GM19328 (cell line): ENCODE measurements at regions not wholly inside any gene's neighbourhood (a gene's known extent, or its start where the extent isn't known, plus 50 kb on each side); places are given as distances from the start of the nearest gene placed in this dataset.
"Not testable (repeated sequence)": the region's sequence is repeated elsewhere in the genome, so short reads cannot be mapped to it uniquely, and the experiment has no call there.

Source experiments
- ATAC-seq: cut with Tn5 transposase; IDR thresholded peaks from one replicate; pipeline ENCODE4 v1.9.1; 2021; ENCODE audit warnings: mild to moderate bottlenecking, moderate library complexity; ENCODE audit not compliant: unreplicated experiment

DNA sequence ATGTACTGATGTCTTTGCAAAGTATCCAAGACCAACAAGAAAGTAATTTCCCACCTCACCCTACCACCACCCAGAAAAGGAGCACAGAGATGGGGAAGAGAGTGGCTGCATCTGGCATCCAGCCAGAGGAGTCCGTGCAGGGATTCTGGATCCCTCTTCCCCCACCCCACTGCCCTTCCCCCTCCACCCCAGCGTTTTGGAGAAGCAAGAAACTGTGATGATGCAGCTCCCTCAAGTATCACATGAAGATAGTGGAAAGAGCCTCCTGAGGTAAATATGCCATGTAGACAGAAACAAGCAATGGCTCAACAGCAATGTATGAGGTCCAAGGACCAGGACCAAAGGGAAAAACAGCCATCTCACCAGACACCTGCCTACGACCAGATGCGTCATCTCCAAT, 153.8 kb downstream of the DEPDC1B start:
- no peak for ATAC-seq

DNA sequence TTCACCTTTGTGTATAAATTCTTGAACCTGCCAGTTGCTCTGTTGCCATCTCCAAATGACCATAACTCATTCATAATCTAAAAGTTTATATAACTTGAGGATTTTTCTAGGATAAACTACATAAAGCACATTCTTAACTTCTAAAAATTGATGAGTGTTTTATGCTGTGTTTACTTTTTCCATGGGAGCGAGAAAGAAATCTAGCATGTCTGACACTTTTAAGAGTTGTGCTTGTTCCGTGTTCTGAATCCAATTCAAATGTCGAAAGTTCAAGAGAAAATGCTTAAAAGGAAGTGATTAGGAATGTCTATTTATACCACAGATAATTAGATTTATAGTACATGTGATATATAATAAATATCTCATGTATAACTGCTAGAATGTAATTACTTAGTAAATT, 154.4 kb downstream of the DEPDC1B start:
- ATAC-seq: no peak

DNA sequence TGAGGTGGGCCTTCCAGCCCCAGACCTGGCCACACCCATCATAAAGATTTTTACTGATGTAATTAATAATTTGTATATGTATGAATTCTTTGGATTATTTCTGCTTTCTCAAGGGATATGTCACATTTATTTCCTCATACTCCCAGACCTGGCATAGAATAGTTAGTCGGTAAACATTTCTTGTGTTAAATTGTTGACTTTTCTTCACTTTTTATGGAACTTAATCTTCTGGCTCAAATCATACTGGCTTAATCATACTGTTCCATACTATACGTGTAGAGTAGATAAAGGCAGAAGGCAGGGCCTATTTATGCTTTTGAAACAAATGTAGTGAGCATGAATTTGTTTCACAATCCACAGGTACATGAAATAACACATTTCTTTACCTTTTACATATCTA, 155.8 kb downstream of the DEPDC1B start:
- no peak for ATAC-seq

DNA sequence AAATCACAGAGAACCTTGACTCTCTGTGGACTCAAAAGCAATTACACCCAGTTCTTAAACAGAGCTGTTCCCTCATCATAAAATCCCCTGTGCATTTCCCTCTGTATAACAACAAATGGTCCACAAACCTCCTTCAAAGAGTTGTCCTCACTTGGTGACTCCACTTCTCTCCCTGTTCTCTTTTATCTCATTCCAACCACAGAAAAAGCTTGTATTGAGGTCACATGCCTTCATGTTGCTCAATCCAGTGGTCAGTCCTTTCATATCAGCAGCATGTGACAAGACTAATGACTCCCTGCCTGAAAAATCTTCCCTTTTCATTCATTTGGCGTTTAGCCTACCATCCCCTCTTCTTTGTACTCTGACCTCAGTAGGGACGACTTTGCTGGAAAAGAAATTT, 158.0 kb downstream of the DEPDC1B start:
- ATAC-seq: no peak

DNA sequence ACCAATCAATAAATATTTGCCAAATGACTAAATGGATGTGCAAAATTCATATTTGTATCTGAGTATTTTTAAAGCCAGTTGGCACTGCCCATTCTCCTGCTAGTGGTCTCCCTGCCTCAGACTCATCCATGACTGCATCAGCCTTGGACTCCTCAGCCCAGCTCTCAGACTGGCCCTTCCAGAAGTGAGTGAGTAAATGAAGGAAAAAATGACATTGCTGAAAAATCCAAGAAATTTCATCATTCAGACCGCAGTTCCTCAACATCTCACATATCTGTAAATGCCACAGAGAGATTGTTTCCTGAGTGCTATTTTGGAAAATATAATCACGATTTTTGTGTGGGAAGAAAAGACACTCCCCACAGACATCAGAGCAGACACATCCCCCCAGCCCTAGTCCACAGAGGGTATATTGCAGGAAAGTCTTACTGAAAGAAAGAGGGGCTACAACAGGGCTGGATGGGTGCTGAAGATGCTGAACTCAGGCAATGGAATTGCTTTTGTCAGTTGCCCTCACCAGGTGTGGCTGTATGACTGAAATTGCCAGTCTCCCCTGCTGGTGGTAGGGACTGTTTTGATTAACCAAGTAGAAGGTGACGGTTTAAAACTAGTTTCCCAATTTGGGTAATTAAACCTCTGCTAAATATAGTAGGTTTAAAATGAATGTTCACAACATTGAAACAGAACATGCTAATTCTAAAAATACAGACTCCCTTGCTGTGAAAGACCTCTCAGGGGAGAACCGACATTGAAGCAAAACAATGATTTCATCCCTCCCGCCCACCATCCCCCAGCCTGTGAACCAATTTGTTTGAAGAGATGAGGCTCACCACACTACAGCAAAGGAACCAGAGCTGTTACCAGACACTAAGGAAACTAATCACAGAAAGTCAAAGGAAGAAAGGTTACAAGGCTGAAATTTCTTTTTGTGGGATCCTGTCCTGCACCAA, 158.8 kb downstream of the DEPDC1B start:
- ATAC-seq: peak; percentile 86

DNA sequence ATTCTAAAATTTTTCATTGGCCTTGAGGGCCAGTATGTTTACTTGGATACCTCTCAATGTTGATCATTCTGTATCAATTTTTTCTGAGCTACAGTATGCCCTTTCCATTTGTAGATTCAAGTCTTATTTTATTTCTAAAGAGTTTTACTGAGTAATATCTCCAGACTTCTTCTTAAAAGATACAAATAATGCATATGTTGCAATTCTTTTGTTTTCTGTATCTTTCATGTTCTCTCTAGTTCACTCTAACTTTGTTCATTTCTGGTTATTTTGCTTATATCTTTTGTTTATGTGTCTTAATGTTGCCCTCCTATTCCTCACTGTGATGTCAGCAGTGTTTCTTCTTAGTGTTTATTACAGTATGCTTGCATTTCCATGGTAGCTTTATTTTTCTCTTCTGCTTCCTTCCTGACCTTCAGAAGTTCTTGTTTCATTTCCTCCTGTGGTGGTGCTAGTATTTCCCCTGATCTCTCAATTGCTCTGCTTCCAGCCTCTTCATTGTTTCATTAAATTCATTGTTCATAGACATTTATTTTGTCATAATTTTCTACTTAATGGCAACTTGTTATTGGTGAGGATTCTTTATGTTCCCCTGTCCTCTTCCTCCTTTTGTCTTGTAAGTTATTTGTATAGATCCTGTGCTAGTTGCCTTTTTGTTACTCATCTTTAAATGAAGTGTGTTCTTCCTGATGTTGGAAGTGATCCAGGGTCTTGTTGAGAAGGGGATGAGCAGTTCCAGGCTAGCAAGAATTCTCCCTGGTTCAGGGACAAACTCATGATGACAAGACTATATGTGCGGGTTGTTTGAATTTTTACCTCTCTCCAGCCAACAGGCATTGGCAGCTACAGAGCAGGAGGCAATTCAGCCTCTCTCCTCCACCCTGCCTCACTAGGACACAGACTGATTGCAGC, 160.8 kb downstream of the DEPDC1B start:
- no peak for ATAC-seq

DNA sequence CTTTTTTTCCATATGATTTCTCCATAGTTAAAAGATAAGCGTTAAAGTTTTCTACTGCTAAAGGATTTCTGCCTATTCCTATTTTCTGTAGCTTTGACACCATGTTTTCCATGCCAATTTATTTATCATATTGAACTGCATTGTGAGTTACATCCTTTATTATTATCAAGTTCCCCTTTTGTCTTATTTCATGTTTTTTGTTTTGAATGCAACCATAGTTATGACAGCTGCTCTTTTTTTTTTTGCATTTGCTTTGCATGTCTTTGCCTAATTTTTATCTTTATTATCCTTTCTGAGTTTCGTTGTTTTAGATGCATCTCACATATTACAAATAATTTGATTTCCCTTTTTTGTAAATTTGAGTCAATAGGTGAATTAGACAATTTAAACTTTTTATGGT, 161.5 kb downstream of the DEPDC1B start:
- ATAC-seq: no peak

DNA sequence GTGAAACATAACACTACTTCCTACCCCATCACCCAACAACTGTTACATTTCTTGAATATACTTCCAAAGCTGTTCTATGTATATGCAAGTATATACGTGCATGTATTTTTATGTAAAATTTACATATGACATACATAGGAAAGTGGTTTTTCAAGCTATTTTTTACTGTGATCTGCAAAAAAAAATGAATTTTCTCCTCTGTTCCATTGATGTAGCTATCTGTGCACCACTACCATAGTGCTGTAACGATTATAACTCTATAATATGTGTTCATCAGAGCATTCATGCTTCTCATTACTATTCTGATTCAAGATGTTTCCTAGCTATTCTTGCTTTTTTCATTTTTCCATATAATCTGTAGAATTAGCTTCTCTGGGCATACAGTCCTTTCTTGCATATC, 164.0 kb downstream of the DEPDC1B start:
- ATAC-seq: no peak

DNA sequence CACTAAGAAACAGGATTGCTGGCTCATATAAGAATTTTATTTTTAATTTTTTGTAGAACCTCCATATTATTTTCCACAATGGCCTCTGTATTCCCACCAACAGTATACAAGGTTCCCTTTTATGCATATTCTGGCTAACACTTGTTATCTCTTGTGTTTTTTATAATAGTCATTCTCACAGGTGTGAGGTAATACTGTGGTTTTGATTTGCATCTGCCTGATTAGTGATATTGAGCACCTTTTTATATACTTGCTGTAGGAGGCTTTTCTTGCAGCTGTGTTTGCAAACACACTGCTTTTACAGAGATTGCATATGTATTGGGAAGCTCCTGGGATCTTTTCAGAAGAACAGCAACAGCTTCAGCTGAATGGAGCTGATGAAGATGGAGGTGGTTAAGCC, 164.8 kb downstream of the DEPDC1B start:
- no peak for ATAC-seq

DNA sequence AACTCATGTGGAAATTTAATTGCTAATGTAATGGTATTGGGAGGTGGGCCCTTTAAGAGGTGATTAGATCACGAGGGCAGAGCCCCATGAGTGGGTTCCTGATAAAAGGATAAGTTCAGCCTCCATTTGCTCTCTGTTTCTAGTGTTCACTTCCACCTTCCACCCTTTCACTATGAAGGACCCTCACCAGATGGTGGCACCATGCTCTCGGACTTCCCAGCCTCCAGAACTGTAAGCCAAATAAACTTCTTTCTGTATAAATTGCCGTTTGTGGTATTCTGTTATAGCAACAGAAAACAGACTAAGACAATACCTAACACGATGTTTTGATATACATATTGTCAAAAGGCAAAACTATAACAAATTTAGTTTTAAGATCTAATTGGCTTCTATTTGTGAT, 166.2 kb downstream of the DEPDC1B start:
- ATAC-seq: no peak

DNA sequence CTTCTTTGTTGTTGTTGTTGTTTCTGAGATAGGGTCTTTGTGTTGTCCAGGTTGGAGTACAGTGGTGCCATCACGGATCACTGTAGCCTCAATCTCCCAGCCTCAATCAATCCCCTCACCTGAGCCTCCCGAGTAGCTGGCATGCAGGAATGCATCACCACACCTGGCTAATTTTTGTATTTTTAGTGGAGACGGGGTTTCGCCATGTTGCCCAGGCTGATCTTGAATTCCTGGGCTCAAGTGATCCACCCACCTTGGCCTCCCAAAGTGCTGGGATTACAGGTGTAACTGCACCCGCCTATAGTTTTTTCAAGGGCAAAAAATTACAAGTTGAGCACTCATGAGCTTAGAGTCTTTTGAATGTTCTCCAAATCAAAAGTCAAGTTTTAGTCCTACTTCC, 167.2 kb downstream of the DEPDC1B start:
- ATAC-seq: not testable (repeated sequence)

DNA sequence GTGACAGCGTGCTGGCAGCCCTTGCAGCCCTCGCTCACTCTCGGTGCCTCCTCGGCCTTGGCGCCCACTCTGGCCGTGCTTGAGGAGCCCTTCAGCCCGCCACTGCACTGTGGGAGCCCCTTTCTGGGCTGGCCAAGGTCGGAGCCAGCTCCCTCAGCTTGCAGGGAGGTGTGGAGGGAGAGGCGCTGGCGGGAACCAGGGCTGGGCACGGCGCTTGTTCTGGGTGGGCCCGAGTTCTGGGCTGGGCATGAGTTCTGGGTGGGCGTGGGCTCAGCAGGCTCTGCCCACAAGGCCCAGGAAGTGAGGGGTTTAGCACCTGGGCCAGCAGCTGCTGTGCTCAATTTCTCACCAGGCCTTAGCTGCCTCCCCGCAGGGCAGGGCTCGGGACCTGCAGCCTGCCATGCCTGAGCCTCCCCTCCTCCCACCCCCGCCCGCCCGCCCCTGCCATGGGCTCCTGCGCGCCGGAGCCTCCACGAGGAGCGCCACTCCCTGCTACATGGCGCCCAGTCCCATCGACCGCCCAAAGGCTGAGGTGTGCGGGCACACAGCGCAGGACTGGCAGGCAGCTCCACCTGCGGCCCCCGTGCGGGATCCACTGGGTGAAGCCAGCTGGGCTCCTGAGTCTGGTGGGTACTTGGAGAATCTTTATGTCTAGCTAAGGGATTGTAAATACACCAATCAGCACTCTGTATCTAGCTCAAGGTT, 169.7 kb downstream of the DEPDC1B start:
- ATAC-seq: not testable (repeated sequence)

DNA sequence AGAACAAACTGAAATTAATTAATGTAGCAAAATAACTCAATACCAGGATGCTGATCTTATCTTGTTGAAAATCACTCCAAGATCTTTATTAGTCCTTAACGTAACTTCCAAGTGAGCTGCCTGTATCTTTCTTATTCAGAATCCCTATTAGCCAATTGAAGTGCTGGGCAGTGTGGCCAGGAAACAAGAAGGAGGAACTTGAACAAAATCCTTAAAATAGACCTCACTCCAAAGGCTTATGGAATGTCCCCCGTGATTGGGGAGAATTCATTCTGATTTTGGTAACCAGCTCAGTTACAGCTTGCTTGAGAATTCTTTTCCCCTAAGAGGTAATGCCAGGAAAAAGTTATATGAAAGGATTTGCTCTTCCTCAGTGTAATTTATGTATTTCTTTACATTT, 171.0 kb downstream of the DEPDC1B start:
- ATAC-seq: no peak

DNA sequence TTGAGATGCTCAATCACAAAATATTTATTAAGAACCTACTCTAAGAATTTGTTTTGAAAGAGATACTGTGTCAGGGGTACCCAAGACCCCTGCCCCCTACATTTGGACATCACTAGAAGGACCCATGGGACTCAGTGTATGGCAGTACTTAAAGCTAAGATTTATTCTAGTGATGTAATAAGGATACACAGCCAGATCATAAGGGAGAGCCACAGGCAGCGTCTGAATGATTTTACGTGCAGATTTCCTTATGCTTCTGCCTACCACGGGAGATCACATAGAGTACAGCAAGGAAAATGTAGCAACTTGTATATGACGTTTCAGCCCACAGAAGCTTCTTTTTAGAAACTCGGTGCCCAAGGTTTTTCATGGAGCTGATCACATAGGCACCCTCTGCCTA, 172.9 kb downstream of the DEPDC1B start:
- ATAC-seq: no peak

DNA sequence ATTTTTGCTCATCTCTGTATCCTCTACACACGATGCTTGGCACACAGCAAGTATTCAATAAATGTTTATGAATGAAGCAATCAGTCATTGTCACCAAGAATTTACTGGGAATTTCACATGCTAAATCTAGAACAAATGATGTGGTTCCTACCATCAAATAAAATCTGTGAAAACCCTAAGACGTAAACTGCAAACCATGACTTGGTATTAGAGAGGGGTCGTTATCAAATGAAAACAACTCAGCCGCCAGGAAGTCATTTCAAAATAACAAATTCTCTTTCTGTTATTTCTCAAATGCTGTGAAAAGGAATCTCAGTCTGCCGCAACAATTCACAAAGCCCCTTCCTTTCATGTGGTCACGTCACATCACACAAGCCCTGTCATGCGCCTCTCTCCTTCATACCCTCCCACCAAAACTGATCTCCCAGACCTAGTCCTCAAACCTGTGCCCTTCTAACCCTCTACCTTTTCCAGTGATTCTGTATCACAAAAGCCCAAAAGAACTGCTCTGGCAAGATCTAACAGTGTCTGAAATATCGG, 173.6 kb downstream of the DEPDC1B start:
- ATAC-seq: no peak

DNA sequence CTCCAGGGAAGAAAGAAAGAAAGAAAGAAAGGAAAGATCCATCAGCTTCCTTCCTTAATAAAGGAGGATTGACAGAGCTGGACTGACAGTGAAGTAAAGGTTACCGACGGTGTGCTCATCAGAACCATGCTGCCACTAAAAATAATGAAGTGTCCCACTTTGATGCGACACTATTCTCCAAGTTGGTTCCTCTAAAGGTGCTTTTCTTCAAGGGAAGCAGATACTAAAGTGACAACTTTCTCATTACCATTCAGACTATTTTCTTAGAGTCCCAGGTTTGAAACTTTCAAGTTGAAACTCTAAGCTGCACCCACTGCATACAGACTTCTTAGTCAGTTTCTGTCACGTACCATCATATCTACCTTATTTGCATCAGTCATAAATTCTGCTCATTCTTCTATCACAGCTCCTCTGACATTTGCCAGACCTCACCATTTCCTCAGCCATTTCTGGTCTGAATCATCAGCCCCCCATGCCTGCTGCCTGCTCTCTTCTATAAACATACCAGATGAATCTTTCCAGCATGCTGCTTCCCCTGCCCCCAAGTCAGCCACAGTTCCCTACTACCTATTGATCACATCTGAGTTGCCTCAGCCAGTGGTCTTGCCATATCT, 177.6 kb downstream of the DEPDC1B start:
- ATAC-seq: peak; percentile 74

DNA sequence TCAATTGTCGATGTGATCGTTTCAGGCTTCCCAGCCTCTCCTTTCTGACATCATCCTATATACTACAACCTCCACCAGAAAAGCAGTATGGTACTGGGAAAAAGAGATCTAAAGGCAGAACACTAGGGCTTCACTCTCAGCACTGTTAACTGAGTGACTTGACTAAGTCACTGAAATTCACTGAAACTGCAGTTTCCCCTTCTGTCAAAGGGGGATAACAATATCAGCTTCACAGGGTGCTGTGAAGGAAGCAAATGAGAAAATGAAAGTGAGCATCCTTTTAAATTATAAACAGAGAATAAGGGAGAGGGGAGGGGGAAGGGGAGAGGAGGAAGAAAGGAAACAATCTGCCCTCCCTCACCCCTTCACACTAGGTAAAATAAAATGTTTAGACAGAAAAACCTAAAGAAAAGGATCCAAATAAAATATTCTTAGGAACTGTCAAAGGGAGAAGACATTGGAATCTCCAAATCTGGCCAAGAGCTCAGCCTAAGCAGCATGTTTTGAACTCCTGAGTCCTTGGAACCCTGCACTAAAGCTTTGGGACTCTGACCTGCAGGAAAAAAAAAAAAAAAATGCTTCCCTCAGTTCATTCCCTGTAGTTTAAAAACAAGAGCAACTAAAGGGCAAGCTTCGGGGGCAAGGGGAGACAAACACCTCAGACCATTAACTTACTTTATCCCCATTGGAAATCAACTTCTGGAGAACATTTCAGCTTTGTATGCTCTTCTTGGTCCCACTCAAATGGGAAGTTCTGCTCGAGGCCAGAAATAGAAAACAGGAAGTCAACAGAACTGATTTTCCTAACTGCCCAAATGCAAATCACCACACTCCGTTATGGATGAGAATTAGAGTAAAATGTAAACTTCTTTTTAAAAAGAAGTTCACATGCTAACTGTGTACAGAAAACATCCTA, 178.3 kb downstream of the DEPDC1B start:
- peak; percentile 54 for ATAC-seq

DNA sequence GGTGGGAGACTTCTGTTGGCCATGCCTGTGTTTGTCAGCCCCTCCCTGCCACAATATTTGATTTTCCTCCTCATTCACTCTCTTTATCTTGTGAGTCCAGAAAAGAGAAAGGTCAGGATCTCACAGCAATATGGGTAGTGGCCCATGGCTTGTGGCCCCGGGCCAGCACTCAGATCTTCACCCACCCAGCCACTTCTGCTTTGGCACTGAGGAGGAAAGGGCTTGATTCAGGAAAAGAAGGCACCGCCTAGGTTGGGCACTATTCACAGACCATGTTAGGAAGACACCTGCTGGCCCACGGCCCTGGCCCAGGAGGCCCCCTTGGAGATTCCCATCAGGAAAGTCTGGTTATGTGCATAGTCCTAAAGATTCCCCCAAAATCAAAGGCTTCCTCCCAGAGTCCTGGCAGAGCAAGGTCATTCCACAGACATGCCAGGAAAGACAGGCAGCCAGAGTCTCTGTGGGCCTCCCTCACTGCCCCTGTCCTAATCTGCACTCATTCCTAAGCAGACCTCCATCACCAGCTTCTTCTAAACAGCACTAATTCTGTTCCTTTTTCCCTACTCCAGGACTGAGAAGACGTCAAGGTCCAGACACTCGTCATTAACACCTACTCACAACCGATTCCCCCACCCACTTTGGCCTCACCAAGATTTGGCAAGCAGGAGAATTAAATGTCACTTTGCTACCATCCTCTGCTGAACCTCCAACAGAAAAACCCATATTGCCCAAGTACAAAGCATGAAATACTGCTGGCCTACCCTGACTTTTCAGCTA, 179.3 kb downstream of the DEPDC1B start:
- ATAC-seq: no peak

DNA sequence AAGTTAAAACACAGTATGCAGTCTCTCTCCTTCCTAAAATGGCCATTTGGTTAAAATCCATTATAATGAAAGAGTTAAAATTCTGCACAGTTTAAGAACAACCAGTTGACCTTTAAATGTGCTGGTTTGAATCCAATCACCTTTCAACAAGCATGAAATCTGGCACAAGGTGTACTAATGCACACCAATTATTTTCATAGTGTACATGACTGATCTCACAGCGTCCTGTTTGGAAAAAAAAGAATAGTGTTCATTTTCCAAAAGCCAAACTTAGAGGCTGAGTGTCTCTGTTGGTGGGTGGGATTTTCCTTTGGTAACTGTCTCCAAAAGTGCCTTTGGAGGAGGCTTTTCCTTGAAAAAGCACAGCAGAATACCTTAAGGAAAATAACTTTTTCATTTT, 180.6 kb downstream of the DEPDC1B start:
- ATAC-seq: no peak
